NCI-H1105 treated with DMSO at 0.1 percent for 48 hours (cell line): ENCODE measurements at regions not wholly inside any gene's neighbourhood (a gene's known extent, or its start where the extent isn't known, plus 50 kb on each side); places are given as distances from the start of the nearest gene placed in this dataset.
"Not testable (repeated sequence)": the region's sequence is repeated elsewhere in the genome, so short reads cannot be mapped to it uniquely, and the experiment has no call there.

Source experiments
- DNase-seq: peaks from one replicate; lab custom pipeline; 2025; lab: John Stamatoyannopoulos, UW

- DNase-seq, result no peak
Observed at GRCh38 chr10:2627969-2628368, 439.4 kb upstream of the PFKP start.

DNA sequence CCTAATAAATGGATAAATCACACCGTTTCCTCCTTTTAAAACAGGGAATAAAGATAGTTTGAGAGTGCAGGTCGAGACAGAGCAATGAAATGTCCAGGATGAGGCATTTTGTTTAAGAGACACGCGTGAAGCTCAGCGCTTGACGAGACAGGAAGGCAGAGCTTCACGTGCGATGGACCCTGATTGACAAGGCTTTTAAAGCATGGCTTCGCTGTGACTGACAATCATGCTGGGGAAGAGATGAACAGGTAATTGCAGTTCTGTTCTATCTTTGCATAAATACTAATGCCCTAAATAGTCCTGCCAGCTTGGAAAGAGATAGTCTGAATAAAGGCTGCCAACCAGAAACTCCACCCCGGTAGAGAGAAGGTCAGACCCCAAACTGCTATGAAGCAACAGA, 442.3 kb upstream of the PFKP start:
- DNase-seq, result no peak

DNA sequence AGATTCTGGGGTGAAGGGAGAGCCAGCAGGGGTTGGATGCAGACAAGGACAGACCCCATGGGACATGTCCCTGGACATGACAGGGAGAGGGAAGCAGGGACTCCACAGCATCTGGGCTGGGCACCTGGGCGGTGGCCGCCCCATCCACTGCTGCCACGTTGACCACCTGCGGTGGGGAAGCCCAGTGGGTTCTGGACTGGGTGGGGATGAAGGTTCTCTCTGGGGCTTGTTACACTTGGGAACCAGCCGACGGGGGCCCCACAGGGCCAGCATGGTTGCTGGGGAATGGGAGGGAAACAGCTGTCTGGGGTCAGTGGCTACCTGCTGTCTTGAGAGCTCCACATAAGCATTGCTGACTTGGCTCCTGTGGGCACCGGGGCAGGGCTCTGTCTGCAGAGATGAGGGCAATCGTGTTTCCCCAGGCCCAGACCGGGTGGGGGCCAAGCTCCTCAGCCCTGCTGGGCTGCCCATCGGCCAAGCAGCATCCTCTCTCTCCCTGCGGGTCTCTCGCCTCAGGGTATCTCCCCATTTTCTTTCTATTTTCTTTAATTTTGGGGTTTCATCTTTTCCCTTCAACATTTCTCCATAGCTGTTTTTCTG, 443.6 kb upstream of the PFKP start:
- DNase-seq, result no peak

DNA sequence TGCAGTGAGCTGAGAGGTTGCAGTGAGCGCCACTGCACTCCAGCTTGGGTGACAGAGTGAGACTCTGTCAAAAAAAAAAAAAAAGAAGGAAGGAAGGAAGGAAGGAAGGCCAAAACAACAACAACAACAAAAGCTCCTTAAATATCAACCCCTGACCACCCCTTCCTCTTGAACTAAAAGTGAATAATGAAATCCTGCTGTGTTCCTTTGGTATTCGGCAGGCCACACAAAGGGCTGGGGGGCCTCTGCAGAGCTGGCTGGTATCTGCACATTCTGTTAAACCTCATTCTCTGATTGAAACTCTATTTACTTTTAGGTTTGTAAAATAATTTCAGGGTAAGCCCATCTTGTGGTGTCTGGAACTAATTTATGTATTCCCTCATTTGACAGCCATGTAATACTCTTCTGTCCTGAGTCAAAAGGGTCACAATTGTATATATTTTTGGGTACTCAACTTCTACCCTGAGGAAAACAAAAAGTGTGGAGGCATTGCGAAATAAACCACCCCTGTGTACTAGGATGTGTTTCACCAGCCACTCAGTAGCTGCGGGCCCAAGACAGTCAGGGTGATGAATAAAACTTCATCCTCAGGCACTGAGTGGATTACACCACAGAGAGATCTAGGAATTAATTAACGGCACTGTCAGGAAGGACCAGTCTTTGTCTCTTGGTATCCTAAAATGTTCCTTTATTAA, 446.4 kb upstream of the PFKP start:
- DNase-seq, result no peak

DNA sequence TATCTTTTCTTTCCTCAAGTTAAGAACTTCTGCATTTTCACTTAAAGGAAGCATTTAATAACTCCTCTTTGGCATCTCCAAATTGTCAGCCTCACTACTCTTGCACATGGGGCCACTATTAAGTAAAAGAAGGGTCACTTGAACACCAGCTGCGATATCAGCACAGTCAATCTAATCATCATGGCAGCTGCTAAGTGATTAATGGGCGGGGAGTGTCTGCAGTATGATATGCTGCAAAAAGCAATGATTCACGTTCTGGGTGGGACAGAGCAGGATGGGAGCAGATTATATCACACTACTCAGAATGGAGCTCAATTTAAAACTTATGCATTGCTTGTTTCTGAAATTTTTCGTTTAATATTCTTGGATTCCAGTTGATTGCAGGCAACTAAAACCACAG, 447.4 kb upstream of the PFKP start:
- peak; percentile 61 for DNase-seq

DNA sequence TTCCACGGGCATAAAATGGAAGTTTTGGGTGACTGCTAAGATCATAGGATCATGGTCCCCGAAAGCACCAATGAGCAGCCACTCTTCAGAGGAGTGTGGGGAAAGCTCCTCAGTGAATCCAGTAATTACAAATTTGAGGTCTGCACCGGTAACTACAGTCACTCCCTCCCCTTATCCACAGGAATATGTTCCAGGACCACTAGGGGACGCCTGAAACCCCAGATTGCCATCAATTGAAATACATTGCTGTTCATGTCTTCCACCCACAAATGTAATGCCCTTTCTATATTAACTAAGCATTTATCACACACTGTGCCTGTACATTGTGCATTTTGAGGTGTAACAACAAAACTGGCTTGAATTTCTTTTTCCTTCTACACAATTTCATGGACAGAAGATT, 447.9 kb upstream of the PFKP start:
- DNase-seq, result peak; percentile 86

- DNase-seq, result peak; percentile 91
Observed at GRCh38 chr10:2618690-2619089, 448.7 kb upstream of the PFKP start.

DNA sequence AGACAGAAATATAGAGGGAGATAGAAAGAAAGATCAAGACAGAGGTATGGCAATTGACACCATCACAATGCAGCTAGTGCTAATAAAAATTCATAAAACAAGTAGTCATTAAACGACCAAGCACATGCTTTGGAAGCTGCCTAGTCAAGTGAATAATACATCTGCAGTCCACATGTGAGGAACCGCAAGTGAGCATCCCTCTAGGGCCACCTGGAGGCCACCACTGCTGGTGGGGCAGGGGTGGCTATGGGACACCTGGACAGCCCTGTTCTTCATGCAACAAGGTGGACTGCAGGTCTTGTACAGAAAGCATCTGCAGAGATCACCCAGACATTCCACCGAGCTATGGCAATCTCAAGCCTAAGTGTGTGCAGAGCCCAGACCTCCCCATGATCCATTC, 451.1 kb upstream of the PFKP start:
- no peak for DNase-seq

DNA sequence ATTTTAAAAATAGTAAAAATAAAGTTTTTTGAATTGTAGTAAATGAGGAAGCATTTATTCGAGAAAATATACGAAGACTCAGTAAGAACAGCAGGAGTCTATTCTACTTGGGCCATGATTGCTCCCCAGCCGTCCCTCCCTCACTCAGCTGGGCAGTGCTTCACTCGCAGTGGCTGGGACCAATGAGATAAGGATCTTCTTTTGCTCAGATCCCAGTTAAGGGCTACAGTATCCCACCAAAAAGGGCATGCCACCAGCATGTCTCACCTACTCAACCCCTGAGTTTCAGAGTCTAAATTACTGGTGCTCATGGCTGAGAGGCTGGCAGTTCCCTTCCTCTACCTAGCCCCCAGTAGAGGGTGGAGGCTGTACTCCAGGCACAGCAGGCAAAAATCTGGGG, 455.7 kb upstream of the PFKP start:
- no peak for DNase-seq

GRCh38 chr10:2610946-2611345, 456.4 kb upstream of the PFKP start:
- DNase-seq, result peak; percentile 84

DNA sequence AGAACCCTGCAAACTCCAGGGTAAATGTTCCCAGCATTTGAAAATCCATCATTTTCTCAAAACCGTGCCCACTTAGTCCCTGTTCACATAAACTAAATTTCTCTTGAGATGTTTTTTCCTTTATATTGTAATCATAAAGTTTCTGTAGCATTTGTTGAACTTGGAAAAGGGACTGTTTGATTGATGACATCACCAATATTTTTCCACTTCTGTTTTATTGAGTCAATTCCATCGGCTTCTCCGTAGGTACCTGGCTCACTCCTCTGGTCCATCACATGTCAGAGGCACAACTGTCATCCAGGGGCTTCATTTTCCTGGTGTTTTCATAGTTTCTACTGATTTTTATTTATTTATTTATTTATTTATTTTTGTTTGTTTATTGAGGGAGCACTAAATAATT, 462.5 kb upstream of the PFKP start:
- DNase-seq, result no peak

DNA sequence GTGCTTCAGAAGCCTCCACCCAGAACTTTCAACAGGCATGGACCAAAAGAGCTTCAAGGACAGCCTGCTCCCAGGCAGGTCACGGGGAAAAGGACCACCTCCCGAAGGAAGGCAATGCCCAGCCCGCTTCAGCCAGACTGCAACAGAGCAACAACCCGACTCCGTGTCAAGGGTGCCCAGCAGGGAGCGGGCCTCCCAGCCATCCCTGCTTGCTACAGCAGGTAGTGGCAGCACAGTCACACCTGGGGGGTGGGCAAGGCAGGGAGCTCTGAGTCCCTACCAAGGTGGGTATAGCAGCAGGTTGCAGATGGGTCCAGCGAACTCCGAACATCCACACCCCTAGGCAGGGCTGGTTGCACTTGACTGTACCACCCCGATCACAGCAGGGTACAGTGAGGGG, 467.8 kb upstream of the PFKP start:
- no peak for DNase-seq

DNA sequence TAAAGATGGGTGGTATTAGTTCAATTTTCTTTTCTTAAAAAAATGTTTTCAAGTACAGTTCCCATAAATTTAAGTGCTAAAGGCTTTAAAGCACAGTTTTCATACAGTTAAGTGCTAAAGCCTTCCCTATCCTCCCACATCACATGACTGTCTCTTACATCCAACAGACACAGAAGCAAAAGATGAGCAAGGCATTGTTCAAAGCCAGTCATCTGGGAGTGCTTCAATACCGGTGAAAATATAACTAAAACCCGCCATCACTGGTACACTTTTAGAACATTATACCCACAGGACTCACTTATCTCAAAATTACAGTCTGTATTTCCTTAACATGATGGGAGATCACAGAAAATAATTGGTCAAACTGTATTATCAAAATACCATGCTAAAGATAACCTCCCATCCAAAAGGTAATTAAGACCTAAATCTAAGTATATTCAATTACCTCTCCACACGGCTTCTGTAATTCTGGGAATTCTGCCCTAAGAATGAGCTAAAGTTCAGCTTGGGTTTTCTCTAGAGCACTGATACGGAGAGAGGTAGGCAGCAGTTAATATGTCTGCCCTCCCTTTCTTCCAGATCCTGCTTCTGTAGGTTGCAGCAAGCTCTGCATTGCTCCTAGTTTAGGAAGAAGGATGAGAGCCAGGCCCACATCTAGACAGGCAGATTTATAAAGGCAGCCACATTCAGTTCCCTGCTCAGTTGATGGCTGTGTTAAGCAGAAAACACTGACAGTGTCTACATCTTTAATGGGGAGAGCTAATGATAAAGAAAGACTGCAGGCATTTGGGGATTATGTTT, 474.8 kb upstream of the PFKP start:
- DNase-seq, result no peak

- DNase-seq, result no peak
Observed at GRCh38 chr10:2589196-2589595, 478.2 kb upstream of the PFKP start.

DNA sequence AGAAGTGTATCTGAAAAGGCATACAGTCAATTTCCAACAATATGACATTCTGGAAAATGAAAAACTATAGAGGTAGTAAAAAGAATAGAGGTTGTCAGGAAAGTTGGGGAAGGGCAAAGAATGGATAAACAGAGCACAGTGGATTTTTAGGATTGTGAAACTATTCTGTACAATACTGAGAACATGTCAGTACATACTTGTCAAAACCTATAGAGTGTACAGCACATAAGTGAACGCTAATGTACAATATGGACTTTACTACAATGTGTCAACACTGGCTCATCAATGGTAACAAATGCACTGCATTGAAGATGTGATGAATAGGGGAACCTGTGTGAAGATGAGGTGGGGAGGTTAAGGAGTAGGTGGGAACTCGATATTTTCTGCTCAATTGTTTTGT, 483.0 kb upstream of the PFKP start:
- no peak for DNase-seq

GRCh38 chr10:2576892-2577291, 490.5 kb upstream of the PFKP start:
- no peak for DNase-seq

DNA sequence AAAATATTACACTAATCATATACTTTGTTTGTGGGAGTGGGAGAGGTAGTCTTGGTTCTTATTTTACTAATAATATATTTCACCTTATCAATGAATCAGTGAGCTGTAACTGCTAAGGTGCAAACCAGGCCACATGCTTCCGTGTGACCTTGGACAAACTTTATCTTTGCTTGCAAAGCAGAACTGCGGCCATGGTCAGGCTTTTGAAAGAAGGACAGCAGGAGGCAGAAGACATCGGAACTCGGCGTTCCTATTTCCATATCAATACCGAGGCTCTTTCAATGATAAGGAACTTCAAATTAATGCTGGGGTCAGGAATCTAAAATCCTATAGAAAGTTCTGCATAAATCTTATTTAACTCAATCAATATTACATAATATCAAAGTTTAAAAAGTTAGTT, 491.9 kb upstream of the PFKP start:
- DNase-seq, result no peak

GRCh38 chr10:2572611-2573010, 494.7 kb upstream of the PFKP start:
- no peak for DNase-seq

DNA sequence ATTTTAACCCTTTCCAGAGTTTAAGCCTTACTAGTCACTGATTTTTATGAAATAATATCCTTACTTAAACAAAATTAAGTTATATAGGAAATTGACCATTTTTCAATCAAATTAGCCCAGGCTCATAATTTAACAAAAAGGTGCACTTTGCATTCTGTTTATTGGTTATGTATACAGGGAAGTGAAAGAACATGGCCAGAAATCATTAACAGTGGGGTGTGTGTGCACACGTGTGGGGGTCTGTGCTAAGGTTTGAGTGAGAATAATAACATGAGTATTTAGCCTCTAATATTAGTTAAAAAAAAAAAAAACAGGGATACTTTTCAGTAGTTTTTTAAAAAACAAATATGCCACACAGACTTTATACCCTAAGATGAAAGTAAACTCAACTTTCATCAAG, 510.5 kb upstream of the PFKP start:
- DNase-seq, result no peak

GRCh38 chr10:2548071-2548470, 519.3 kb upstream of the PFKP start:
- no peak for DNase-seq

DNA sequence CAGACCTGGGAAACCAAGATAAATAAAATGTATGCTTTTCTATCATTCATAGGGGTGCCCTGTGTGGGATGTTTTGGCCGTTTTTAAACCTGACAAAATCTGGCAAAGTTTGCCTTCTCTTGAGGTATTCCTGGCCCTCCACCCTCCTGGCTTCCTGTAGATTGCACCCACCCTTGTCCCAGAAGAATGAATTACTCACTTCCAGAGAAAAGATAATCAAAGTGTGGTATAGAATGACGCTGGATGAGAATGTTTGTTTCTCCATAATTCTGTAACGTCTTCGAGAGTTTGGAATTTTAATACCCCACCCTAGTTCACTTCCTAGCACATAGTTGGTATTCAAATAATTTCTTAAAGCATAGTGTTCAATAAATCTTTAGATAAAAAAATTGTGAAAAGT, 519.7 kb upstream of the PFKP start:
- no peak for DNase-seq

DNA sequence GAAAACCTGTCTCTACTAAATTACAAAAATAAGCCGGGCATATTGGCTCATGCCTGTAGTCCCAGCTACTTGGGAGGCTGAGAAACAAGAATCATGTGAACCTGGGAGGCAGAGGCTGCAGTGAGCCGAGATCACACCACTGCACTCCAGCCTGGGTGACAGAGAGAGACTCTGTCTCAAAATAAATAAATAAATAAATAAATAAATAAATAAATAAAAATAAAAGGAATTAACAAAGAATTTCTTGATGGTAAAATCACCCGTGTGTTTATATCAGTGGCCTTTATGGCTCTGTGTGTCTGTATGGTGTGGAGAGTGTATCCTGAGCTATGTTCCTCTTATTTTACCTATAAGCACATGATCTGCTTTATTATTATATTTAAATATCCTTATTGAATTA, 520.5 kb upstream of the PFKP start:
- DNase-seq, result not testable (repeated sequence)

DNA sequence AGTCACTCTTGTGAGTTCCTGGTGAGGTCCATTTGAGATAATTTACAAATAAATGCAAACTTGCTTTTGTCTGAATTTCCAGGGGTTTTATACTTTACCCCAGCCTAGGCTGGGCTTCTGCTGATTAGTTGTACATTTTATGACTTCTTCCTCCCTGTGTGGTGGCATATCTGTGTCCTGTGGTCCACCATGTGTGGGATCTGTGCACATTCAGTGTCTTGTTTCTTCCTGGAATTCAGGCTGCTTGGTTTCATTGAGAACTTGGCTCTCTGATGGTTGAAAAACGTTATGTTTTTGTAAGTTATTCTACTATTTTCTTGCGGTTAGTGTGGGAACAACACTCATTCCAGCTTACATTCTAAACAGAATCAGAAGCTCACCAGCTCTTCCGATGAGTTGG, 523.4 kb upstream of the PFKP start:
- no peak for DNase-seq
